ENCODE measurements at regions not wholly inside any gene's neighbourhood (a gene's known extent, or its start where the extent isn't known, plus 50 kb on each side); places are given as distances from the start of the nearest gene placed in this dataset.

GRCh38 chr13:71028884-71029283 is 838.1 kb downstream of the DACH1 start:
- TF ChIP-seq CTCF (CRISPR knock-in tag; IDR thresholded peaks at IDR 0.05): no peak
- no peak for TF ChIP-seq SKIL (CRISPR knock-in tag; IDR thresholded peaks at IDR 0.05; ENCODE audit: borderline replicate concordance)
- no peak for TF ChIP-seq ZNF768 (CRISPR knock-in tag; IDR thresholded peaks at IDR 0.05)
- TF ChIP-seq RXRA (CRISPR knock-in tag; IDR thresholded peaks at IDR 0.05): no peak
- TF ChIP-seq RNF2 (conservative IDR thresholded peaks at IDR 0.05; ENCODE audit: low read depth): no peak
- no peak for TF ChIP-seq BCLAF1 (IDR thresholded peaks at IDR 0.05)
- TF ChIP-seq ZNF570 (CRISPR knock-in tag; IDR thresholded peaks at IDR 0.05; ENCODE audit: borderline replicate concordance): no peak
- TF ChIP-seq NFRKB (IDR thresholded peaks at IDR 0.05): no peak
- no peak for TF ChIP-seq NBN (conservative IDR thresholded peaks at IDR 0.05)
- TF ChIP-seq USF2 (IDR thresholded peaks at IDR 0.05; ENCODE audit: low read depth, low read length): no peak
- no peak for TF ChIP-seq USF2 (CRISPR knock-in tag; IDR thresholded peaks at IDR 0.05; ENCODE audit: borderline replicate concordance)
- TF ChIP-seq, protein P1, sequence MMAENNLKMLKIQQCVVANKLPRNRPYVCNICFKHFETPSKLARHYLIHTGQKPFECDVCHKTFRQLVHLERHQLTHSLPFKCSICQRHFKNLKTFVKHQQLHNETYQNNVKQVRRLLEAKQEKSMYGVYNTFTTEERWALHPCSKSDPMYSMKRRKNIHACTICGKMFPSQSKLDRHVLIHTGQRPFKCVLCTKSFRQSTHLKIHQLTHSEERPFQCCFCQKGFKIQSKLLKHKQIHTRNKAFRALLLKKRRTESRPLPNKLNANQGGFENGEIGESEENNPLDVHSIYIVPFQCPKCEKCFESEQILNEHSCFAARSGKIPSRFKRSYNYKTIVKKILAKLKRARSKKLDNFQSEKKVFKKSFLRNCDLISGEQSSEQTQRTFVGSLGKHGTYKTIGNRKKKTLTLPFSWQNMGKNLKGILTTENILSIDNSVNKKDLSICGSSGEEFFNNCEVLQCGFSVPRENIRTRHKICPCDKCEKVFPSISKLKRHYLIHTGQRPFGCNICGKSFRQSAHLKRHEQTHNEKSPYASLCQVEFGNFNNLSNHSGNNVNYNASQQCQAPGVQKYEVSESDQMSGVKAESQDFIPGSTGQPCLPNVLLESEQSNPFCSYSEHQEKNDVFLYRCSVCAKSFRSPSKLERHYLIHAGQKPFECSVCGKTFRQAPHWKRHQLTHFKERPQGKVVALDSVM (CRISPR knock-in tag; IDR thresholded peaks at IDR 0.05): no peak
